Nephron (organoid): ENCODE measurements at regions not wholly inside any gene's neighbourhood (a gene's known extent, or its start where the extent isn't known, plus 50 kb on each side); places are given as distances from the start of the nearest gene placed in this dataset.

Source experiments
- H3K27ac Mint-ChIP-seq, 3 experiments: 2 replicates each; pipeline ENCODE4 v1.8.0; 2020; ENCODE audit warnings: mixed read lengths in 3 of 3, mild to moderate bottlenecking in 2 of 3, moderate library complexity in 1 of 3
- H3K27me3 Mint-ChIP-seq: 2 replicates; pipeline ENCODE4 v1.8.0; 2021; ENCODE audit warnings: low read depth, mild to moderate bottlenecking, moderate library complexity, mixed read lengths
- H3K36me3 Mint-ChIP-seq: 2 replicates; pipeline ENCODE4 v1.8.0; 2020; ENCODE audit warnings: low read depth, mixed read lengths
- H3K4me1 Mint-ChIP-seq: 2 replicates; pipeline ENCODE4 v1.8.0; 2020; ENCODE audit warnings: mixed read lengths
- H3K4me3 Mint-ChIP-seq, 3 experiments: 2 replicates each; pipeline ENCODE4 v1.8.0; 2020; ENCODE audit warnings: mild to moderate bottlenecking in 3 of 3, mixed read lengths in 3 of 3, moderate library complexity in 2 of 3
- H3K9me3 Mint-ChIP-seq: 2 replicates; pipeline ENCODE4 v1.8.0; 2020; ENCODE audit warnings: mixed read lengths
- TF ChIP-seq, protein P1 (sequence below), 3 experiments: fragments of 200-600 bp; sonication (generic); IDR thresholded peaks; one replicate each; pipeline ENCODE4 v1.5.0; 2021; ENCODE audit warnings: antibody characterized with exemption in 3 of 3; ENCODE audit not compliant: unreplicated experiment in 3 of 3

DNA sequence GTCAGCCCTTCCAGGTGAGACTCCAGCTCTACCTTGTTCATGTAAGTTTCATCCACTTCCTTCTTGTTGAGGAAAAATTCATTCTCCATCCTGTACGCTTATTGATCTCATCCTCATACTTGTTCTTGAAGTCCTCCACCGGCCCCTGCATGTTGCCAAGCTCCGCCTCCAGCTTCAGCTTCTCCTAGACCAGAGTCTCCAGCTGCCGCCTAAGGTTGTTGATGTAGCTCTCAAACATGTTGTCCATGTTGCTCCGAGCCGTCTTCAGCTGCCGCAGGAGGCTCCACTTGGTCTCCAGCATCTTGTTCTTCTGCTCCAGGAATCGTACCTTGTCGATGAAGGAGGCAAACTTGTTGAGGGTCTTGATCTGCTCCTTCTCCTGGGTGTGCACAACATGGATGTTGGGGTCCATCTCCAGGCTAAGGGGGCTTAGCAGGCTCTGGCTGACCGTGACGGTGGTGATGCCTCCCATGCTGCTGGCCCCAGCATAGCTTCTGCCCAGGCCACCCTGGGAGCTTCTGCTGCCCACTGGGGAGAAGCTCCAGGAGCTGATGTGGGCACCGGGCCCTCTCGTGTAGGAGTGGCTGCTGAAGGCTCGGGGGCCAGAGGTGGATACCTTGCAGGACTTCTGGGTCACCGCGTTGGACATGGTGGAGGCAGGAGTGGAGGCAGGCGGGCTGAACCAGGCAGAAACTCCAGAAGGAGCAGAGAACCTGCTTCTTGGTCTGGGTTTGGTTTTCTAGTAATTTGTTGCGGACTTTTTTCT is 422.6 kb upstream of the ARPP21 start:
- no peaks in the 10 kb centered on the region for H3K36me3 Mint-ChIP-seq
- H3K27ac Mint-ChIP-seq = no peak overlapping the region
- TF ChIP-seq, protein P1, sequence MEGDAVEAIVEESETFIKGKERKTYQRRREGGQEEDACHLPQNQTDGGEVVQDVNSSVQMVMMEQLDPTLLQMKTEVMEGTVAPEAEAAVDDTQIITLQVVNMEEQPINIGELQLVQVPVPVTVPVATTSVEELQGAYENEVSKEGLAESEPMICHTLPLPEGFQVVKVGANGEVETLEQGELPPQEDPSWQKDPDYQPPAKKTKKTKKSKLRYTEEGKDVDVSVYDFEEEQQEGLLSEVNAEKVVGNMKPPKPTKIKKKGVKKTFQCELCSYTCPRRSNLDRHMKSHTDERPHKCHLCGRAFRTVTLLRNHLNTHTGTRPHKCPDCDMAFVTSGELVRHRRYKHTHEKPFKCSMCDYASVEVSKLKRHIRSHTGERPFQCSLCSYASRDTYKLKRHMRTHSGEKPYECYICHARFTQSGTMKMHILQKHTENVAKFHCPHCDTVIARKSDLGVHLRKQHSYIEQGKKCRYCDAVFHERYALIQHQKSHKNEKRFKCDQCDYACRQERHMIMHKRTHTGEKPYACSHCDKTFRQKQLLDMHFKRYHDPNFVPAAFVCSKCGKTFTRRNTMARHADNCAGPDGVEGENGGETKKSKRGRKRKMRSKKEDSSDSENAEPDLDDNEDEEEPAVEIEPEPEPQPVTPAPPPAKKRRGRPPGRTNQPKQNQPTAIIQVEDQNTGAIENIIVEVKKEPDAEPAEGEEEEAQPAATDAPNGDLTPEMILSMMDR (IDR thresholded peaks at IDR 0.05; ENCODE audit: unreplicated experiment in 3 of 3) = no peak
- no peaks in the 10 kb centered on the region for H3K27me3 Mint-ChIP-seq
- H3K4me1 Mint-ChIP-seq = no peaks in the 10 kb centered on the region
- no peak overlapping the region for H3K4me3 Mint-ChIP-seq
- peaks cover 6% of the 10 kb centered on the region for H3K9me3 Mint-ChIP-seq

DNA sequence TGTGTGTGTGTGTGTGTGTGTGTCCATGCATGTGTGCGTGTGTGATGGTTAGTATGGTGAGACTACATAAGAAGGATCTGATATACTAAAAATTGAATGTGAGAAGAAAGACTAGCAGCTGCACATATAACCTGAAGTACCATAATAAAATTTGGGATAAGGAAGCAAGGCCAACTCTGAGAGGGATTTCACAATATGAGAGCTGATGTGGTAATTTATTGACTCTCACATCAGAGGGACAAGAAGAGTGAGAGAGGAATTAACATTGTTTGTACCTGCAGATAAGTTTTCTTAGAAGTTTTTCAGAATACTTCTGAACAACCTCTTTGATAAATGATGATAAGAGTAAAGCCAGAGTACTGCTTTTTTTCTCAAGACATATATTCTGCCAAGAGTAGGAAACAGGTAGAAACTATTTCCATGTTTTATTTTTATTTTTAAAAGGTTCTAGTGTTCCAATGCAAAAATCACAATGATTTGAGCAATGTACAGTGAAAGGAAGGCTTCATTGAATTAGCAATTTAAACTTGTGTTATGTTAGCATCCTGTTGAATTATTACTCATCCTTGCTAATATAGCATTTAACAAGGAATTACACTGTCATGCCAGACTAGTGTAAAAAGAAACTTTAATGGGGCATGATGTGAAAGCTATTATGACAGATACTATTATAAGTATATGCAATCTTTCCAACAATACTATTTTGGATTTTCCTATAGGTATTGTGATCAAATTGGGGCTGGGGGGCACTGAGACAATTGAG is 415.5 kb upstream of the ARPP21 start:
- Mint-ChIP-seq H3K4me3 (no peak overlapping the region), H3K4me1 (no peaks in the 10 kb centered on the region), H3K36me3 (no peaks in the 10 kb centered on the region), H3K9me3 (peaks cover 7% of the 10 kb centered on the region), H3K27me3 (no peaks in the 10 kb centered on the region), H3K27ac (no peak overlapping the region)
- TF ChIP-seq, protein P1 (IDR thresholded peaks at IDR 0.05; ENCODE audit: unreplicated experiment in 3 of 3) = no peak

DNA sequence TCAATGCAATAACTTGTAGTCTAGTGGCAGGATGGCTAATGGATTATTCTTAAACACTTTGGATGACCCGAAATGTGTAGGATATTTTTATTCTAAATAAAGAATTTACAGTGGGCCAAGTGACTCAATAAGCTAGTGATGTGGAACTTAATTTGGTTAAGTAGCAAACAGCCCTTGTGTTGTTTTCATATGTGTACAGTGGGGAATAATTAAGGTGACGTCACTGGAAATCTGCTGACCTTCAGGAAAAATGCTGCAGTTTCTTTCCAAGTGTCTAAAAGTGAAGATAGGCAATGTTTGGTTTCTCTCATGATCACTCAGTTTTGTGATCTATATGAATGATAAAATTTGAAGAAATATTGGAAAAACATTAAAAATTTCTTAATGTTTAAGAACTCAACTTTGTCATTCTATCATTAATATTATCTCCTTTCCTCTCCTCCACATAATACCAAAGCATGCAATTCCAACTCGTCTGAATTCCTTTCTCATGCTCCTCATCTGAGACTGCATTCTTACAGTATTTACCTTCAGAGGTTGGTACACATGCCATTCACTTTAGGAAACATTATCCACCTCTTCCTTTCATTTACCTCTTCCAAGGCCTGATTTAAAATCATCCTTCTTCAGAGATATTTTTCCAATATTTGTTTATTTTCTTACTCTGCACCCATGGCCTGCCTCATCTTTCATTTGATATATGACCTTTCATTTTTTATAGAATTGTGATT is 414.6 kb upstream of the ARPP21 start:
- no peak overlapping the region for H3K4me3 Mint-ChIP-seq
- H3K27me3 Mint-ChIP-seq = no peaks in the 10 kb centered on the region
- H3K4me1 Mint-ChIP-seq = no peaks in the 10 kb centered on the region
- peaks cover 13% of the 10 kb centered on the region for H3K9me3 Mint-ChIP-seq
- TF ChIP-seq, protein P1 (IDR thresholded peaks at IDR 0.05; ENCODE audit: unreplicated experiment in 3 of 3) = no peak
- H3K27ac Mint-ChIP-seq = no peak overlapping the region
- no peaks in the 10 kb centered on the region for H3K36me3 Mint-ChIP-seq

DNA sequence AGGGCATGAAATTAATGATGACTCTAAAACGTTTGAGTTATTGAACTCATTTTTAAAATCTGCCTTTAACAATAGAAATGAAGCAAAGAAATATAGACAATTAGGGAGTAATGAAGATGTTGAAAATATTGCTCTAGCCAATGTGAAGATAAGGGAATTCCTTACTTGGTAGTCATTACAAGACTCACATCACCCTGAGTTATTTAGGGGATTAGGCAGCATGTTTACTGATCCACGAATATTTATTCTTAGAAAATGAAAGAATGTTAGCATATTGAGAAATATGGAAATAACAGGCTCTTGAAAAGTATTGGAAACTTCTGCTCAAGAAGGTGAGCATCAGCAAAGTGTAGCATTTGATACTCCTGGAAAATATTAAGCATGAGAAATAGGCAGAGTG is 398.1 kb upstream of the ARPP21 start:
- Mint-ChIP-seq H3K27ac (no peak overlapping the region), H3K9me3 (no peaks in the 10 kb centered on the region), H3K27me3 (no peaks in the 10 kb centered on the region), H3K36me3 (no peaks in the 10 kb centered on the region), H3K4me1 (no peaks in the 10 kb centered on the region), H3K4me3 (no peak overlapping the region)
- TF ChIP-seq, protein P1 (IDR thresholded peaks at IDR 0.05; ENCODE audit: unreplicated experiment in 3 of 3) = no peak

DNA sequence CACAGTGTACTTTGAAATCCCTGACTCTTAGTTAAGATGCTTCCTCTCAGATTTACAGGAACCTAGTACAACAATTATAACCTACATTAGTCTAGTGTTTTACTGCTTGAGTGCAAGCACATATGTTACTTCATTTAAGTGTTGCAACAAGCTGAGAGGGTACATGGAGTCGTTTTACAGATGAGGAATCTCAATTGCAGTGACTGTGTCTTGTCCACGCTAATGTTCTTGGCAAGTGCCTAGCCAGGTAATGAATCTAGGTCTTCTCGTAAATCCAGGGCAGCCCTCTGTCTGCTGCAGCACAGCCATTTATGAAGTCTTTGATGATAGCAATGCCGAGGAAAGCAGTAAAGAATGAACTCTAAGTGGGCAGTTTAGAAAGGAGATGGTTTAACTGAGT is 384.4 kb upstream of the ARPP21 start:
- no peaks in the 10 kb centered on the region for H3K9me3 Mint-ChIP-seq
- no peaks in the 10 kb centered on the region for H3K36me3 Mint-ChIP-seq
- H3K4me1 Mint-ChIP-seq = no peaks in the 10 kb centered on the region
- H3K27me3 Mint-ChIP-seq = no peaks in the 10 kb centered on the region
- TF ChIP-seq, protein P1 (IDR thresholded peaks at IDR 0.05; ENCODE audit: unreplicated experiment in 3 of 3) = no peak
- H3K4me3 Mint-ChIP-seq = no peak overlapping the region
- H3K27ac Mint-ChIP-seq = no peak overlapping the region
